ENCODE measurements at regions not wholly inside any gene's neighbourhood (a gene's known extent, or its start where the extent isn't known, plus 50 kb on each side); places are given as distances from the start of the nearest gene placed in this dataset.
"Not testable (repeated sequence)": the region's sequence is repeated elsewhere in the genome, so short reads cannot be mapped to it uniquely, and the experiment has no call there.

GRCh38 chr9:100811643-100812042 is 216.9 kb upstream of the PLPPR1 start:
- no peak for DNase-seq (ENCODE audit: low read depth in 2 of 2)

GRCh38 chr9:100813871-100814270 is 214.7 kb upstream of the PLPPR1 start:
- no peak for DNase-seq (ENCODE audit: low read depth in 2 of 2)

GRCh38 chr9:100819980-100820379 is 208.5 kb upstream of the PLPPR1 start:
- DNase-seq (ENCODE audit: low read depth in 2 of 2), result no peak

- DNase-seq (ENCODE audit: low read depth in 2 of 2), result not testable (repeated sequence)
Measured at GRCh38 chr9:100833035-100833434, 195.5 kb upstream of the PLPPR1 start.

- no peak for DNase-seq (ENCODE audit: low read depth in 2 of 2)
Measured at GRCh38 chr9:100838857-100839256, 189.7 kb upstream of the PLPPR1 start.

GRCh38 chr9:100848726-100849125 is 179.8 kb upstream of the PLPPR1 start:
- DNase-seq (ENCODE audit: low read depth in 2 of 2), result no peak

- DNase-seq (ENCODE audit: low read depth in 2 of 2), result no peak
Measured at GRCh38 chr9:100852088-100852487, 176.4 kb upstream of the PLPPR1 start.

GRCh38 chr9:100856238-100856637 is 172.3 kb upstream of the PLPPR1 start:
- DNase-seq (ENCODE audit: low read depth in 2 of 2), result no peak

- DNase-seq (ENCODE audit: low read depth in 2 of 2), result no peak
Measured at GRCh38 chr9:100865111-100865510, 163.4 kb upstream of the PLPPR1 start.

GRCh38 chr9:100865648-100866047 is 162.9 kb upstream of the PLPPR1 start:
- no peak for DNase-seq (ENCODE audit: low read depth in 2 of 2)

GRCh38 chr9:100869326-100869725 is 159.2 kb upstream of the PLPPR1 start:
- no peak for DNase-seq (ENCODE audit: low read depth in 2 of 2)

GRCh38 chr9:100879884-100880283 is 148.6 kb upstream of the PLPPR1 start:
- no peak for DNase-seq (ENCODE audit: low read depth in 2 of 2)

- no peak for DNase-seq (ENCODE audit: low read depth in 2 of 2)
Measured at GRCh38 chr9:100880284-100880683, 148.2 kb upstream of the PLPPR1 start.

GRCh38 chr9:100884518-100884917 is 144.0 kb upstream of the PLPPR1 start:
- DNase-seq (ENCODE audit: low read depth in 2 of 2), result no peak

- DNase-seq (ENCODE audit: low read depth in 2 of 2), result no peak
Measured at GRCh38 chr9:100890321-100890720, 138.2 kb upstream of the PLPPR1 start.

- DNase-seq (ENCODE audit: low read depth in 2 of 2), result no peak
Measured at GRCh38 chr9:100911273-100911672, 117.3 kb upstream of the PLPPR1 start.

- no peak for DNase-seq (ENCODE audit: low read depth in 2 of 2)
Measured at GRCh38 chr9:100913257-100913656, 115.3 kb upstream of the PLPPR1 start.

- DNase-seq (ENCODE audit: low read depth in 2 of 2), result no peak
Measured at GRCh38 chr9:100914266-100914665, 114.3 kb upstream of the PLPPR1 start.

GRCh38 chr9:100919506-100919905 is 109.0 kb upstream of the PLPPR1 start:
- DNase-seq (ENCODE audit: low read depth in 2 of 2), result no peak

GRCh38 chr9:100926366-100926765 is 102.2 kb upstream of the PLPPR1 start:
- DNase-seq (ENCODE audit: low read depth in 2 of 2), result no peak

GRCh38 chr9:100927763-100928162 is 100.8 kb upstream of the PLPPR1 start:
- no peak for DNase-seq (ENCODE audit: low read depth in 2 of 2)

- no peak for DNase-seq (ENCODE audit: low read depth in 2 of 2)
Measured at GRCh38 chr9:100933656-100934055, 94.9 kb upstream of the PLPPR1 start.

- no peak for DNase-seq (ENCODE audit: low read depth in 2 of 2)
Measured at GRCh38 chr9:100937382-100937781, 91.1 kb upstream of the PLPPR1 start.

GRCh38 chr9:100938507-100938906 is 90.0 kb upstream of the PLPPR1 start:
- no peak for DNase-seq (ENCODE audit: low read depth in 2 of 2)

GRCh38 chr9:100939636-100940035 is 88.9 kb upstream of the PLPPR1 start:
- no peak for DNase-seq (ENCODE audit: low read depth in 2 of 2)
